Jurkat, Clone E6-1 (cell line): ENCODE measurements at regions not wholly inside any gene's neighbourhood (a gene's known extent, or its start where the extent isn't known, plus 50 kb on each side); places are given as distances from the start of the nearest gene placed in this dataset.
"Not testable (repeated sequence)": the region's sequence is repeated elsewhere in the genome, so short reads cannot be mapped to it uniquely, and the experiment has no call there.

ENCODE experiments used
- DNase-seq: peaks from one replicate; pipeline ENCODE4 v3.0.0-alpha.2; 2011; ENCODE audit warnings: low read depth, low spot score
- H3K4me3 ChIP-seq: 2 replicates; pipeline ENCODE4 v1.5.1; 2011; ENCODE audit warnings: mild to moderate bottlenecking, low read length, control low read depth, moderate library complexity

DNA sequence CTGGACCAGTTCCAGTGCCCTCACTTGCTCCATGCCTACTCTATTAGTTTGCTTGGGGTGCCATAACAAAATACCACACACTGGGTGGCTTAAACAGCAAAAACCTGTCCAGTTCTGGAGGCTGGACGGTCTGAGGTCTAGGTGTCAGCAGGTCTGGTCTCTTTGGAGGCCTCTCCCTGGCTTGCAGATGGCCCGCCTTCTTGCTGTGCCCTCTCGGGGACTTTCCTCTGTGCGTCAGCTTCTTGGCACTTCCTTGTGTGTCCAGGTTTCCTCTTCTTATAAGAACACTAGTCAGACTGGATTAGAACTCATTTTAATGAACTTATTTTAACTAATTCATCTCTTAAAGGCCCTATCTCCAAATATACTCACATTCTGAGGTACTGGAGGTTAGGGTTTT lies 97.2 kb downstream of the CARTPT start:
- H3K4me3 ChIP-seq = no peak overlapping the region
- no peak for DNase-seq

DNA sequence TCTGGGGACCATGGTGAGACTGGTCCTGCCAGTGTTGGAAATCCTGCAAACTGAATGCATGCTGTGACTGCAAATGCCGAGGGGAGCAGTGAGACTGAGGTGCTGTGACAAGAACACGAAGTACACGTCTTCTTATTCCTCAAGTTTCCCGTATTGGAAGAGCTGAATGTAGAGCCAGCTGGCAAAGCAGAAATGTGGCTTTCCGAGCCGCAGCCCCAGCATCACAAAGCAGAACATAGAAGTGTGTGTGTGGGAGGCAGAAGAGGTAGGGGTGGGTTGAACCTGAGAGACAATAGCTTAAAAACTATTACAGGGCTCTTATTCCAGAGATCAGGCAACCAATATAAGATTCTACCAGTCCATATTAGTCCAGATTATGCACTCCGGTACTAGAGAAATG lies 98.8 kb downstream of the CARTPT start:
- H3K4me3 ChIP-seq = no peak overlapping the region
- no peak for DNase-seq

DNA sequence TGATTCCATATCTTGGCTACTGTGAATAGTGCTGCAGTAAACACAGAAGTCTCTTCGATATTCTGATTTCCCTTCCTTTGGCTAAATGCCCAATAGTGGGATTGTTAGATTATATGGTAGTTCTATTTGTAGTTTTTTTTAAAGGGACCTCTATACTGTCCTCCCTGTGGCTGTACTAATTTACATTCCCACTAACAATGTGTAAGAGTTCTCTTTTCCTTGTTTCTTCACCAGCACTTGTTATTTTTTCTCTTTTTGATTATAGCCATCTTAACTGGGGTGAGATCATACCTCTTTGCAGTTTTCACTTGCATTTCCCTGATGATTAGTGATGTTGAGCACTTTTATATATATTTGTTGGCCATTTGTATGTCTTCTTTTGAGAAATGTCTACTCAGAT lies 102.0 kb downstream of the CARTPT start:
- no peak for DNase-seq
- H3K4me3 ChIP-seq = no peak overlapping the region

DNA sequence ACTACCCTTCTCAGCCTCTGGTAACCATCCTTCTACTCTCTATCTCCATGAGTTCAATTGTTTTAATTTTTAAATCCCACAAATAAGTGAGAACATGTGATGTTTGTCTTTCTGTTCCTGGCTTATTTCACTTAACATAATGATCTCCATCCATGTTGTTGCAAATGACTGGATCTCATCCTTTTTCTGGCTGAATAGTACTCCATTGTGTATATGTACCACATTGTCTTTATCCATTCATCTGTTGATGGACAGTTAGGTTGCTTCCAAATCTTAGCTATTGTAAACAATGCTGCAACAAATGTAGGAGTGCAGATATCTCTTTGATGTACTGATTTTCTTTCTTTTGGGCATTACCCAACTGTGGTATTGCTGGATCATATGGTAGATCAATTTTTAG lies 103.0 kb downstream of the CARTPT start:
- DNase-seq, H3K4me3 ChIP-seq: not testable (repeated sequence)

DNA sequence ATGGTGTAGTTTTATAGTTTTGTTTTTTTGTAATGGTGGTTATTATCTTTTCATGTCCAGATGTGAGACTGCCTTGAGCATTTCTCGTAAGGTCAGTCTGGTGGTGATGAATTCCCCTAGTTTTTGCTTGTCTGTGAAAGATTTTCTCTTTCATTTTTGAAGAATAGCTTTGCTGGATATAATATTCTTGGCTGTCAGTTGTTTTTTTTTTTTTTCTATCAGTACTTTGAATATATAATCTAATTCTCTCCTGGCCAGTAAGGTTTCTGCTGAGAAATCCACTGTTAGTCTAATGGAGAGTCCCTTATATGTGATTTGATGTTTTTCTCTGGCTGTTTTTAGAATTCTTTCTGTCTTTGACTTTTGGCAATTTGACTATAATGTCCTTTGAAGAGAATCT lies 106.9 kb downstream of the CARTPT start:
- DNase-seq = no peak
- no peak overlapping the region for H3K4me3 ChIP-seq

DNA sequence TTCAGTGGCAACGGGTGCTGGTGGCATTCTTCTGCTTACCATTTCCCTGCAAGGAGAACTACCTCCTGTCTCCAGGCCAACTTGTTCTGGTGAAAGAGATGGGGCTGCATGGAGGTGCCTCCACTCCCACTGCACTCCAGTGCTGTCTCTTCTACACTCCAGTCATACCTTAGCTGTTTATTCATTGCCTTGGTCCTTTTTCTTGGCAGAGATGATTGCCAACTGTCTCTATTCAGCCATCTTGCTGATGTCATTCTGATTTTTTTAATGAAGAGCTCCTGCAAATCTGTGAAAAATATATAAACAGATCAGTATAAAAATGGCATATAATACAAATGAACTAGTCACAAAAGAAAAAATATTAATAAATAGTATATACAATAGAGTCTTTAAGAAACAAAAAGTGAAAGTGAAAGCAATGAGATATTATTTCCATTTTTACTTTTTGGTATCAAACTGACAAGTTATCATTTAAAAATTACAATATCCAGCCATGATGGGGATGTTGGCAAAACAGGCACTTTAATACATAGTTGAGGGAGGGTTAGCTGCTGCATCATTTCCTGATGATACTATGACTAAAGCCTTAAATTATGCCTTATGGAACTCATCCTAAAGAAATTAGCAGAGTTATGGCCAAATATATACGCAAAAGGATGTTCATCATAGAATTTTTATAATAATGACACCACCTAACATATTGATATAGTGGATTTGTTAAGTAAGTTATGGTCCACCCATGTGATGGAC lies 109.4 kb downstream of the CARTPT start:
- no peak overlapping the region for H3K4me3 ChIP-seq
- no peak for DNase-seq

DNA sequence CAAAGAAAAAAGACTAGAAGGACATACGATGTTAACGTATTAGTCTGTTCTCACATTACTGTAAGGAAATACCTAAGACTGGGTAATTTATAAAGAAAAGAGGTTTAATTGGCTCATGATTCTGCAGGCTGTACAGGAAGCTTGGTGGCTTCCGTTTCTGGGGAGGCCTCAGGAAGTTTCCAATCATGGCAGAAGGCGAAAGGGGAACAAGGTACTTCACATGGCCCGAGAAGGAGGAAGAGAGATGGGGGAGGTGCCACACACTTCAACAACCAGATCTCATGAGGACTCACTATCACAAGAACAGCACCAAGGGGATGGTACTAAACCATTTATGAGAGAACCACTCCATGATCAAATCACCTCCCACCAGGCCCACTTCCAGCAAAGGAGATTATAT lies 110.1 kb downstream of the CARTPT start:
- no peak overlapping the region for H3K4me3 ChIP-seq
- no peak for DNase-seq

DNA sequence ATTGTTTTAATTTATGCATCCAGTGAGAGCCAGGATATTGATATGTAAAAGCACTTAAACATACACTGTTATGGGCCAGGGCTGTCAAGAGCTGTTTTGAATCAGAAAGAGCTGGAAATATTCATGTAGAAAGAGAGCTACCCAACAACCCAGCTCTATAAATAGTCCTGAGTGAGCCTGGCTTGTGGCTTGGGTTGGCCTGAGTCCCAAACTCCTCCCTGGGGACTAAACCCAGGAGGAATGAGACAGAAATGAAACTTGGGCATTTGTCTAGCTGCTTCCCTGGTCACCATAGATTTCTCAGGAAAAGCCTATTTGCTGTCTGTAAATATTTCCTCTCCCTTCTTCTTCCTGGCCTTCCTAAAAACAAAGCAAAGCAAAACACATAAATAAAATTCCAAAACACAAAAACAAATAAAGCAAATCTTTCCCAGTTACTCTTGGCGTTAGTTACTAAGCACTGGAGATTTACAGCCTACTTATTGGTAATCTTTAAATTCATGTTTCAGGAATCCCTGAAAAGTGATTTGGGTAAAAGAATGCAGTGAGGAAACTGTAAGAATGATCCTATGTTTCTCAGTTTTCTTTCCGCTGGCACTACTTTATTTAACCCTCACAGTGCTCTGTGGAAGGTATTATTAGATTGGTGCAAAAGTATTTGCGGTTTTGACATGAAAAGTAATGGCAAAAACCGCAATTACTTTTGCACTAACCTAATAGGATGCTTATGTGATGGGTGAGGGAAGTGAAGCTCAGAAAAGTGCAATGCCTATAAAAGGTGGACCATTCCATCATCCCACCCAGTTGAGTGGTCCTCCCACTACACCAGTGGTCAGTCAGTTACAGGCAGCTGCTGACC lies 111.8 kb downstream of the CARTPT start:
- DNase-seq = no peak
- H3K4me3 ChIP-seq = no peak overlapping the region

DNA sequence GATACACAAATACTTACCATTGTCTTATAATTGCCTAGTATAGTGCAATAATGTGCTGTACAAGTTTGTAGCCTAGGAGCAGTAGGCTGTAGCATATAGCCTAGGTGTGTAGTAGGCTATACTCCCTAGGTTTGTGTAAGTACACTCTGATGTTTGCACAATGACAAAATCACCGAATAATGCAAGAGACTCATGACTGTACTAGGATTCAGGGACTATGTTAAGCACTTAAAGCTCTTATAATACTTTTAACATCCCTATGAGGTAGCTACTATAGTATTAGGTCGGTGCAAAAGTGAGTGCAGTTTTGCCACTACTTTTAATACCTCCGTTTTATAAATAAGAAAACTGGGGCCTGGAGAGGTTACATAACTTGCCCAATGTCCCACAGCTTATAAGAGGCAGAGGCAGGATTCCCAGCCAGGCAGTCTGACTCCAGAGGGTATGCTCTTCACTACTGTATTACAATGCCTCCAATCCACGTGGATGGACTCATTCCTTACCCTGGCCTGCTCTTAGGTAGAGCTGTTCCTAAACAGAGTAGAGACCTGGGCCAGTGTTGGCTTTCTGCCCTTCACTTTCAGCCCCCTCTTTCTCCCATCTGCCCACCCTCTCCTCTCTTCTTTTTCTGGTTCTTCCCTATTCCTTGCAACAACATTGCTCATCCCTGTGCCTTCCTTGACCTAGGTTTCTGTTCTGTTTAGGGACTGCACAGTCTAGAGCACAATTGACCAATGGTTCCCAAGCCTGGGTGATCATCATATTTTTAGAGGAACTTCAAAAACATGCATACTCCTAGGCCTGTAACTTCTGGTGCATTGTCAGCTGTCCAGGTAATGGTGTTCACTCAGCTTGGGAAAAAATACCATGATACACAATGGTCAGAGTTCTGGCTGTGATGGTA lies 114.0 kb downstream of the CARTPT start:
- DNase-seq = no peak
- no peak overlapping the region for H3K4me3 ChIP-seq

DNA sequence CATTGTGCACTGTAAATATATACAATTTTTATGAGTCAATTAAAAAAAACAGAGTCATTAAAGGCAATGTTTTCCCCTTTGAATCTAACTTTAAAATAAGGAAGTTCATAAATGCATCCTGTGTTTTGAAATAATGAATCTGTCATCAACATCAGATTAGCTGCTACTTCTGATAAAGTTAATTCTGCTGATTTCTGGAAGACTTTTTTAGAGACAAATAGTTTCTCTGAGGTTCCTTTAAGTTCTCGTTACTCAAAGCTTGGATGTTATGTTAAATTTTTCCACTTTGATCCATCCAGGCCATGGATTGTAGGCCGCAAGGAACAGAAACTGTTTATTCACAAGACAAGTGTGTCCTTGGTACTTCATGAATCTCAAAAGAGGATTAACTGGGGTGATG lies 115.5 kb downstream of the CARTPT start:
- no peak overlapping the region for H3K4me3 ChIP-seq
- DNase-seq = no peak

DNA sequence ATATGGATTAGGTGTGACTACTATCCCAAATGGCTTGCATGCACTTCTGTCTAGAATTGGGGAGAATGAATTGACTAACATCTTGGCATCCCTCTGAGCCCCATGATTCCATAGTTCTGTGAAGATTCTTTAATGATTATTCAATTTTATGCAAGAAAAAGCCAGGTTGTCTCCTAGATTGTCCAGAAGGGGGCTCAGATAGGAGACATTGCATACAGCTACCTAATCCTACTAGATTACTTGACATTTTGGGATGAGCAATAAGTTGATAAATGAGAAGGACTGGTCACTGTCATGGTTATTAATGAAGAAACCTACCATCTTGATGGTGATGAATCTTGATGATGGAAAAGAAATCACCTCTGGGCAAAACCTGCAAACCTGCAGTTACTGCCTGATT lies 117.0 kb downstream of the CARTPT start:
- no peak overlapping the region for H3K4me3 ChIP-seq
- DNase-seq = no peak

DNA sequence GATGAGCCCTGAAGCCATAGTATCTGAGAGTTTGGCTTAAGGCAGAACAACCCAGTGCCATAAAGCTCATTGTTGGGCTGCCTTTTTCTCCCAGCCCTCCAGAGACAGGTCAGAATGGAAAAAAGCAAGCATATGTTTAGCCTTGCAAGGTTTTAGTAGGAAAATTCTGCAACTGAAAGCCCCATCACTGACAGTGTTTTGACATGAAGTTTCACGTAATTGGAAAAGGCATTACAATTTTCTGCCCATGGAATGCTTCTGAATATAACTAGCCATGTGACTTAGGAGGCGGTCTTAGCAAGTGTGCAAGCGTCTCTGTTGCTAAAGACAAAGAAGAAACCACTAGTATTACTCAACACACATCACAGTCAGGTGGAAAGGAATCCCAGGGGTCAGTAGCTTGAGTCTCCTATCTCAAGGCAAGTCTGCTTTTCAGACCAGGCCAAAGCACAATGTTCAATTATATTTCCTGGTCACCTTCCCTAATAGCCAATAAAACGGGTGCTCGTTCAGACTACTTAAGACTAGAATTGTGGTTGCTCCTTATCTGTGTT lies 117.6 kb downstream of the CARTPT start:
- H3K4me3 ChIP-seq = no peak overlapping the region
- no peak for DNase-seq

DNA sequence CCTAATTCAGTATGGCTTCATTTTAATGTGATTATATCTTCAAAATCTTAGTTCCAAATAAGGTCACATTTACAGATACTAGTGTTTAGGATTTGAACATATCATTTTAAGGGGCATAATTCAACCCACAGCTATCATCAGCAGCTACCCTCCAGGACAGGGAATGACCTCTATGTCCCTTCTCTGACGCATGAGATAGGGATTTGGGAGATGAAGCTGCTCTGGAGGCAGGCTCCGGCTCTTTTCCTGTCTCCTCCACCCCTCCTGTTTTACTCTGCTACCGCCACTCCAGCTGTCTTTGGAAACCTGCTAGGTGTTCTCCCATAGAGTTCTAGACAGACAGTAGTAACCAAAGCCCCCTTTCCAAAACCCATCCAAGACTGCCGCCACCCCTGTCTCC lies 119.2 kb downstream of the CARTPT start:
- no peak for DNase-seq
- no peak overlapping the region for H3K4me3 ChIP-seq

DNA sequence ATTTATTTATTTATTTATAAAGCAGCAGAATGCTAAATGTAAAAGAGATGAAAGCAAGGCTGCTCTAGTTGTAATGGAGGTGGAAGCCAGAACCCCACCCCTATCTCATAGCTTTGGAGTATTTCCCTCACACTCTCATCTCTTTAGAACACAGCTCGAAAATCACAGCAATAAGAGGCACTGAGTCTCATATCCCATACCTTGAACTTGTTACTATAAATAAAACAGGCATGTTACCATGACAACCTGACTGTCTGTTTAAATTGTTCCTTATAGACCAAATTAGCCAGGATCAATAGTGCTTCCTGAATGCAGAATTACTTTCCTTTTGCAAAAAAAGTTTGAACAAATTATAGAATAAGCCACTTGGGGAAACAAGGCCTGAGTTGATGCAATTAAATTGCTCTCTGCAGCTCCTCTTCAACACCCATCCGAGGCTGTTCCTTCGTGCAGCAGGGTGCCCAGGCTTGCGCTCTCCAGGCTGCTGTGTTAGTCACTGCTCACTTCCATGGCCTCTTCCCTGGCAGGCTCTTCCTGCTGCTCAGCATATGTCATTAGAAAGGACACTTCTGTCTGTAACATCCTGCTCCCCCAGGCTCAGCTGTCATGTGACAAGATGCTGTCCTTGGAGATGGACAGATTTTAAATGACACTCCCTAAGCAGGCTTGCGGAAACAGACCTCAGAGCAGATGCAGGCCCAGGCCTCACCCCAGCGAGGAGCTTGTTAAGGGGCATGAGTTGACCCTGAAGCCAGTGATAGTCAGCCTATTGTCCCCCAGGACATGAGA lies 120.2 kb downstream of the CARTPT start:
- DNase-seq = no peak
- H3K4me3 ChIP-seq = no peak overlapping the region

DNA sequence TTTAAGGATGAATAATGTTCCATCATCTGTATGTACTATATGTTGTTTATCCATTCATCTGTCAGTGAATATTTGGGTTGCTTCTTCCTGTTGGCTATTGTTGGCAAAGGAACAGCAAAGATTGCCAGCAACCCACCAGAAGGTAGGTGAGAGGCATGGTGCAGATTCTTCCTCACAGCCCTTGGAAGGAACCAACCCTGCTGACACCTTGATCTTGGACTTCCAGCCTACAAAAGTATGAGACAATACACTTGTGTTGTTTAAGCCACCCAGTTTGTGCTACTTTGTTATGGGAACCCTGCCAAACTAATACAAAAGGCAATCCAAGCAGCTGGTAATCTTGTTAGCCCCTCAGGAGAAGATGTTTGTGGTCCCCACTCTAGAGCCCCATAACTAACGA lies 122.0 kb downstream of the CARTPT start:
- H3K4me3 ChIP-seq = no peak overlapping the region
- no peak for DNase-seq

DNA sequence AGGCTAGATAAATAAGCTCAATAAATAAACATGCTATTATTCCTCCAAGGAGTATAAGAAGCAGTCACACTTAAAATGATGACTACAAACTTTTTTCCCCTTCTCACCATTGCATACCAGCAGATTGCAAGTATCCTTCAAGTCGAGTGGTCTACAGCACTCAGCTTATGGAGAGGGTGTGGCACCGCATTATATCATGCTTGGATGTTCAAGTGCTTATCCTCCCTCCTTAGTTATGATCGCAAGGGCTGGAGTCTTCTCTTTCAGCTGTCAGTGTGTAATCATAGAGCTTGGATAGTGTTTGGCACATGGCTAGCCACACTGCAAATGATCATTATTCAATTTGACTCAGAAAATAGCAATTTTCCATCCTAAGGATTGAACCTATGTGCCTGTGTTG lies 124.0 kb downstream of the CARTPT start:
- DNase-seq = no peak
- no peak overlapping the region for H3K4me3 ChIP-seq

DNA sequence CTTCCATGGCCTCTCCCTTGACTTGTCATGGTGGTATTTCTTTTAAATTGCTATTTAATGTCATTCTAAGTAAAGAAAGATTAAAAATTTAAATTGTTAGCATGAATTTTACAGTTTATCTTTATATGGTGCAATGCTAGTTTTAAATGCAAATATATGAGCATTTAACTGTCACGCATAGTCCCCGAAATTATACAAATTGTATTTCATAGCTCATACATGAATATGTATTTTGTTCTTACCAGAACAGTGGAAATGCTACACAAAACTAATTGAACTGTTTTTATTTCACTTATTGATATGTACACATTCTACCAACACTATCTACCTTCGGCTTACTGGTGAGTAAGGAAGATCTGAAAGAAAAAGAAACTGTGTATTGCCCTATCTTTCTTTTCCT lies 125.8 kb downstream of the CARTPT start:
- DNase-seq = no peak
- no peak overlapping the region for H3K4me3 ChIP-seq

DNA sequence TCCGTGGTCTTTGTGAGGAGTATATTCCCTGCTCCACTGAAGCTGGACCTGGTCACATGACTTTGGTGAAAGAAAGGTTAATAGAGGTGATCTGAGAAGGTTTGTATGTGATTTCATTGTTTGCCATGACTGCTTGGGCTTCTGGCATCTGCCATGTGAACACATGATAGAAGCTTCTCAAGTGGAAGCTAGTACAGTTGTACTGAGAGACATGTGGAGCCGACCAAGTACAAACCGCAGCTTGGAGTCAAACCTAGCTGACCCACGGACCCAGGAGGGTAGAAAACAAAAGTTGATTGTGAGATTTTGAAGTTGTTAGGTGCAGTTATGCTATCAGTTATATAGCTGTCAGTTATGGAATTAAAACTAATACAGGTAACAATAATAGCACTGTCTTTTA lies 140.4 kb downstream of the CARTPT start:
- no peak for DNase-seq
- H3K4me3 ChIP-seq = no peak overlapping the region

DNA sequence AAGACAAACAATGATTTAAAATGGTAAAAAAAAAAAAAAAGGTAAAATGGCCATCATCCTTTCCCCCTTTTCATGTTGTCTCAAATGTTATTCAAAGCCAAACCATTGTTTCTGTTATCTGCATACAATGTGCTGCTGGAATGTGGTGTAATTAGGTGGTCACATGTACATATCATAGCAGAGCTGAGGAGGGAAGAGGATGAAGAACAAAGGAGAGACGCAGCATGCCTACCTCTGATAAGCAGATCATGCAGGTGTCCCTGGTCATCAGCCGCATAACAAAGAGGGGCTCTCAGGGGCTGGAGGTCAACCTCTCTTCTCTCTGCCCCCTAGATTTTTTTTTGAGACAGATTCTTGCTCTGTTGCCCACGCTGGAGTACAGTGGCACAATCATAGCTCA lies 141.0 kb downstream of the CARTPT start:
- DNase-seq = no peak
- H3K4me3 ChIP-seq = no peak overlapping the region
